Superior temporal gyrus (tissue), 1 donor: ENCODE measurements at regions not wholly inside any gene's neighbourhood (a gene's known extent, or its start where the extent isn't known, plus 50 kb on each side); places are given as distances from the start of the nearest gene placed in this dataset.
A peak's percentile ranks its signal among the peaks of the same experiment; 100 is the strongest.
"Not testable (repeated sequence)": the region's sequence is repeated elsewhere in the genome, so short reads cannot be mapped to it uniquely, and the experiment has no call there.

Experiments used
- DNase-seq: peaks from one replicate; pipeline ENCODE4 v3.0.0-alpha.2; 2016; ENCODE audit errors: extremely low spot score

DNA sequence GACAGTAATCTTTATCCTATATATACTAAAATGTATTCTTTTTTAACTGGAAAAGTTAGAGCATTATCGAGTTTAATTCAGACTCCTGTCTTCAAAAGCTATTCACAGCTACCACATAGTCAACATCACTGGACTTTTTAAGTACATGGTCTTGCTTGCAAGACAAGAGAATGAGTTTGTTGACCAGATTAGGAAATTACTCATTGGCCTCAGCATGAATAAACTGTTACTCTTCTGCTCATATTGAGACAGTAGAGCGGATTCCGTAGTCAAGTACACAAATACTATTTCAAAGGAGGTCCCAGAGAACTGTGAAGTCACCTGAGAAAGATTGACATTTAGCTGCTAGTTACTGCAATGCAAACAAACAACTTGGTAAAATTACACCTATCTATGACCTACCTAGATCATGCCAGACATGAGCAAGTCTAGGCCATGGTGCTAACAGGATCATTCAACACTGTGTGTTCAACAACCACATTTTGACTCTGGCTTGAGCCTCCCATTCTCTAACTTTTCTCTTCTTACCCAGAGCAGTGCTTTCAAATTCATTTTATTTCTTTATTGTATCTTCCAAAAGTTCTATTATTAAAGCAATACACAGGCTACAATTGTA, 280.9 kb downstream of the NEBL start:
- no peak for DNase-seq

DNA sequence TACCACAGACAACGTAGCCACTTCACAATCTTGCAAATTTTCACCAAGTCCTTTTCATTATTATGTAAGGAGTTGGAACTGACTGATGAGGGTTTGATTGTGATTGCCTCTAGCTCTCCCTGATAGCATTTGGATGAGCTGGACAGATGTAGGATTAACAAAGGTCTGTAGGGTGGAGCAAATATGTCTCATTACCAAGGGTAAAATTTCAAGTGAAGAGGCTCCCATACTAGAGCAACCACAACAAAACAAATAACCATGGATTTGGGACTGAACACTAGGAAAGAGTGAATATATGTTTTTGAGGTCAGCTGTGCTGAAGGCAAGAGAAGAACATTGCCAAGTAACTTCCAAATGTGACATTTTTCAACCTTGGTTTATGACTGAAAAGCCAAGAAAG, 281.7 kb downstream of the NEBL start:
- DNase-seq = no peak

DNA sequence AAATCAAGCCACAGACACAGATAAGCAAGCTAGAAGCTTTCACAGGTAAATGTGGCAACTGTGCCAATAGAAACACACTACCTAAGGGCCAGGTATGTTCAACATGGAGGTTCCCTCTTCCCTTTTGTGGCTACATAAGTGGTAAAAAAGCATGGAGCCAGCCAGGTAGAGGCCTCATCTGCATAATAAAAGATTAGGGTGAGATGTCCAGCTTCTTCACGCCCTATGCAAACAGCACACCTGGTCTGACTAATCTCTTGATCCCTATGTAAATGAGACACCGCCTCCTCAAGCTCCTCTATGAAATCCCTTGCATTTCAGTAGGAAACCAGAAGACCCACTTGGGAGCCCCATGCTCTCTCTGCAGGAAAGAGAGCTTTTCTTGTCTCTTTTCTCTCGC, 282.2 kb downstream of the NEBL start:
- DNase-seq = no peak

DNA sequence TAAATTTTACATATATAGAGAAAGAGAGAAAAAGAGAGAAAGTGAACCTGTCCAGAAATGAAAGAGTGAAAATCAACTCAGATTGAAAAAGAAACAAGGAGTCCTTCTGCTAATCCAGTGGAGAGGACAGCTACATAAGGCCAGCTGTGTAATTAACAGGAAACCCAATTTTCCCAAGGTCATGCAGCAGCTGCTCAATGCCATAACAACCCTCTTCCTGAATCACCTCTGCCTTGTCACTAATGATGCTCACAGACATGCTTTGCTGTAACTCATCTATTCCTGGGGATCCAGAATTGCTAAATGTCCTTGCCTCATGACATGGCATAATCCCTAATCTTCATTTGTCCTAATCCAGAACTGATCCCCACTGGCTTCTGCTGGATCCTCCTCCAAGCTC, 288.6 kb downstream of the NEBL start:
- no peak for DNase-seq

- no peak for DNase-seq
These were observed 290.1 kb downstream of the NEBL start for GRCh38 chr10:20606985-20607384.

DNA sequence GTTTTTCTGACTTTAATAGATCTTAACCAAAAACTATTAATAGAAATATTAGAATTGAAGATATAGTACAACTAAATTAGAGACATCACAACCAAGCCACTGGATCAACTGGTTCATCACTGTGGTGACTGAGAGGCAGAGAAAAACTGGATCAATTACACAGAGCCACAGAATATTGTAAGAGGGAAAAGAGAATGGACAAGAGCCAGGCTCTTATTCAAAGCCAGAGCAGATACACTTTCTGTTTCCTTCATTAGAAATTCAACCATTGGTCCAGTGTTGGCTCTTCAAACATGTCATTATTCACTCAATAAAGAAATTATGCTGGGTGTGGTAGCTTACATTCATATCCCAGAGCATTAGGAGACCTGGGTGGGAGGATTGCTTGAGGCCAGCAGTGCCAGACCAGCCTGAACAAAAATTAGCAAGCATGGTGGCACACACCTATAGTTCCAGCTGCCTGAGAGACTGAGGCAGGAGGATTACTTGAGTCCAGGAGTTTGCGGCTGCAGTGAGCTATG, 295.1 kb downstream of the NEBL start:
- DNase-seq = no peak

GRCh38 chr10:20598590-20598989, 298.5 kb downstream of the NEBL start:
- peak; percentile 36 for DNase-seq

DNA sequence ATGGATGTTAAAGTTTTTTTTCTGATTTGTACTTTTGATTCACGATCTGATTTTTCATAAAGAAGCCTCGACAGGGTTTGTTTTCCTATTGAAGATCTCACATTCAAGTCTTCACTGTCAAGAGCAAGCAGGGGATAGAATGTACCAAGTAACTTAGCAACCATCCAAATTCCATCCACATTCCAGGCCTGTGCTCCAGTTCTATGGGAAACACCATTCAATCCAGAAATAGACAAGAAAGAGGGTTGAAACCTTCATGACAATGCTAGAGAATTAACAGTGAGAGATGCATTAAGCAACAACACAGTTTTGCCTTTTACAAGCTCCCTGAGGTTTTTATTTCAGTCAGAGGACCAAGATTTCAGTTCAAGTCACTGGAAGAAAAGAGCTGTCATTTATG, 300.2 kb downstream of the NEBL start:
- peak; percentile 42 for DNase-seq

GRCh38 chr10:20596065-20596755, 300.9 kb downstream of the NEBL start:
- no peak for DNase-seq

DNA sequence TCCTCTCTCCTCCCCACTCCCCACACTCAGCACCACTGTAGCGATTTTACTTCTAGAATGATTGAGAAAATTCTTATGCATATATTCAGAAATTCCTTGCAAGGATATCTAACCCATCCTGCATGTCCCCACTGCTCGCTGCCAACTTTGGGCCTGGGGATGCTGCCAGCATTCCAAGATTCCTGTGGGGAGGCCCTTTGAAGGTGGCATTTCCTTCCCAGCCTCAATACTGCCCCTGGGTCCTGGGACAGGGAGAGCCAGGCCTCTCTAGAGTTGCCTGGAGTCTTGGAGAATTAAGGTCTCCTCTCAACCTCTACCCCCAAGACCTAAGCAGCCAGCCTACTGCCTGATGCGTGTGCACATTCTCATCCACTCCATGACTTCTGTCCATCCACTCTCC, 303.5 kb downstream of the NEBL start:
- DNase-seq = no peak

DNA sequence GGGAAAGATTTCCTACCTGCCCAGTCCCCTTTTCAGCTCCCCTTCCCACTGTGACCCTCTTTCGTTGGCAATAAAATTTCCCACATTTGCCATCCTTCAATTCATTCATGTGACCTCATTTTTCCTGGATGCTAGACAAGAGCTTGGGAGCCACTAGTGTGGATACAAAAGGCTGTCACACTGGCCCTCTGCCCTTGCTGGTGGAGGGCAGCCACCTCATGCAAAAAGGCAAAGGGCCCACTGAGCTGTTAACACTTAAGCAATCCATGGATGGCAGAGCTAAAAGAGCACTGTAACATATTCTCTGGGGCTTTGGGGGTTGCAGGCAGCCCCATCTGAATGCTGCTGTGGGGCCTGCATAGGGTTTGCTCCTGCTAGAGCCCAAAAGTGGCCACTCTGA, 315.1 kb downstream of the NEBL start:
- no peak for DNase-seq

- no peak for DNase-seq
These were observed 323.2 kb downstream of the NEBL start for GRCh38 chr10:20573924-20574323.

GRCh38 chr10:20555990-20556389, 341.1 kb downstream of the NEBL start:
- not testable (repeated sequence) for DNase-seq

DNA sequence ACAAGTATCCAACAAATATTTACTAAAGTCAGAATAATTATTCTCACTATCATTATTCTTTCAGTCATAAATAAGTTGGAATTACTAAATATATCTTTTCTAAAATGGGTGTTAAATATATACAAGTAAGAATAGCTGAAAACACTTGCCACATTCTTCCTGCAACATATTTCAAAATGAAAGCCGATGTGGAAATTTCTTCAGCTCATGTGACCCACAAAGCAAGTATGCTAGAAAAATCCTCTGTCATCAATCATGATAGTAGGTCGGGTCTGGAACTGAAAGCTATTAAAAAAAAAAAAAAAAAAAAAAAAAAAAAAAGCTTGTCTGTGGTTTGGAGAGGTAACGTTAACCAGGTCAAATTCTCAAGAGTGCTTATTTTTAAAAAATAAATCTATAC, 344.7 kb downstream of the NEBL start:
- DNase-seq = no peak

DNA sequence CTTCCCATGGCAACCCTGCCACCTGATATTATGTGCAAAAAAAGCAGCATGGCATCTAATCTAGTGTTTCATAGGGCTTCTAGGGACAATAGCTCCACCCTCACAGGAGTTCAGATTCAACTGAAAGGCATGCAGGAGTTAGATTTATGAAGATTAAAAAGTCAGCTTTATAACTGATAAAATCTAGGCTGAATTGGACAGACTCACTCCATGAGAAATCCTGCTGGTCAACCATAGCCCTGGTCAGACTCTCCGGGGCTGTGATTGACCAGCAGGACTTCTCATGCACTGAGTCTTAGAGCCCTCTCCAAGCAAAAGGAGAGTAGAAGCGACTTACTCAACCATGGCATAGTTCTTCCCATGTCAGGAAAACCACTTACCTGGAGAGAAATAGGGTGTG, 345.4 kb downstream of the NEBL start:
- DNase-seq = no peak

DNA sequence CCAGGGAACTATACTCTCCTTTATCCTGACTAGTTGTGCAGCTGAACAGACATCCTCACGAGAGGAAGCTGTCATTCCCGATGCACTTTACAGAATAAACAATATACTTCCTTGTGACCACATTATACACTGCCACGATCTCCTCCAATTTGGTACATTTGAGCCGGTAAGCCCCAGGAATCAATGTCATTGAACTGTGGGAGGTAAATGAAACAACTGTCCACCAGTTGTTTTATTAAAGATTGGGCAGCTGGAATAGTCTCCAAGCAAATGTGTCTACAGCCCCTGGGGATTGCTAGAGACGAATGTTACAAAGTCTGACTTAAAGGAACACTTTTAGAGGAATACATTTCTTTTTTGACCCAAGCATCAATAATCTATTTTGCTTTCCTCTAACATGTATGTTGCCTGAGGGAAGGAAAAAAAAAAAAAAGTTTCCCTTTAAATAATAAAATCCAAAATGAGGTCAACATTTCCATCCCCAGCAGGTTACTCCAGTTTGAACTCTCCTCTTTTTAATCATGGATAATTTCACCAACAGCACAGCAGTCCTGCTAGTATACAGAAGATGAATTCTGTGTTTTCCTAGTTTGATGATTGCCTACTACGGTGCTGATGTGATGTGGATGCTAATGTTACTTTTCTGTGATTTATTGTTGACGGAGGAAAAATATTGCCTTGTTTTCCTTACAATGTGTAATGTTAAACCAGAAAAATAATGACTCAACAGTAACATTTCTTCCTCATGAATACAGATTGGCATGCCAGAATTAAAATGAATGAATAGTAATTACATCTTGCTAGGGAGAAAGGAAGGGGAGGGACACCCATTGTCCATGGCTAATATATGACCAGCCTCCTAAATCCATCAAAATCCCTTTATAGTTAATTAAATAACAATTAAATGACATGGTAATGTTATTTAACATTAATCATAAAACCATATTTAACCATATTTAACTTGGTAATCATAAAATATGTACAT, 360.9 kb downstream of the NEBL start:
- peak; percentile 65 for DNase-seq

GRCh38 chr10:20531241-20531883, 365.7 kb downstream of the NEBL start:
- not testable (repeated sequence) for DNase-seq

DNA sequence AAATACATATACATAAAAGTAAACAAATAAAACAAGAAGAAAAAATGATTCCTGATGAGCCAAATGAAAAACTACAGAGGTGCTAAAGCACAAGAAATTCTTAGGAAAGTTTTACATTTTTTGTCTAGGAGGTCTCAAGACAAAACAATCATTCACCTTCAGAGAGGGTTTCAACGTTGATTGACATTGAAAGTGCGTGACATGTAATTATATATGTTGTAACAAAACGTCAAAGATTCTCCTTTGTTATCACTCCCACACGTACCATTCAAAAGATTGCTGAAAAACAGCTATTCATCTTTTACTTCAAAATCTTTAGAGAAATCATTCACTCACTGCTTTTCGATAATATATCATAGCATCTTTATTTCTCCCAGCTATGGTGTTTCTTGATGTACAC, 375.9 kb downstream of the NEBL start:
- DNase-seq = no peak

- DNase-seq = no peak
These were observed 381.5 kb downstream of the NEBL start for GRCh38 chr10:20515654-20516053.

- no peak for DNase-seq
These were observed 384.5 kb downstream of the NEBL start for GRCh38 chr10:20512631-20513030.

- DNase-seq = no peak
These were observed 388.2 kb downstream of the NEBL start for GRCh38 chr10:20508921-20509320.
